D721Med (cell line): ENCODE measurements at regions not wholly inside any gene's neighbourhood (a gene's known extent, or its start where the extent isn't known, plus 50 kb on each side); places are given as distances from the start of the nearest gene placed in this dataset.

ENCODE experiments used
- DNase-seq: peaks from one replicate; pipeline ENCODE4 v3.0.0; 2011; ENCODE audit warnings: low spot score; ENCODE audit not compliant: insufficient read length
- FAIRE-seq: peaks from 2 replicates; lab custom pipeline; 2011; peaks lifted over from hg19 to GRCh38; lab: Jason Lieb, UNC
- TF ChIP-seq, protein P1 (sequence below): IDR thresholded peaks from 2 replicates; pipeline ENCODE4 v1.5.1; 2012; ENCODE audit warnings: mild to moderate bottlenecking, control low read depth; ENCODE audit not compliant: insufficient read depth; ENCODE audit errors: missing control alignments

GRCh38 chr2:234438305-234438977, 58.4 kb downstream of the ARL4C start:
- no peak for FAIRE-seq
- DNase-seq = no peak
- TF ChIP-seq, protein P1, sequence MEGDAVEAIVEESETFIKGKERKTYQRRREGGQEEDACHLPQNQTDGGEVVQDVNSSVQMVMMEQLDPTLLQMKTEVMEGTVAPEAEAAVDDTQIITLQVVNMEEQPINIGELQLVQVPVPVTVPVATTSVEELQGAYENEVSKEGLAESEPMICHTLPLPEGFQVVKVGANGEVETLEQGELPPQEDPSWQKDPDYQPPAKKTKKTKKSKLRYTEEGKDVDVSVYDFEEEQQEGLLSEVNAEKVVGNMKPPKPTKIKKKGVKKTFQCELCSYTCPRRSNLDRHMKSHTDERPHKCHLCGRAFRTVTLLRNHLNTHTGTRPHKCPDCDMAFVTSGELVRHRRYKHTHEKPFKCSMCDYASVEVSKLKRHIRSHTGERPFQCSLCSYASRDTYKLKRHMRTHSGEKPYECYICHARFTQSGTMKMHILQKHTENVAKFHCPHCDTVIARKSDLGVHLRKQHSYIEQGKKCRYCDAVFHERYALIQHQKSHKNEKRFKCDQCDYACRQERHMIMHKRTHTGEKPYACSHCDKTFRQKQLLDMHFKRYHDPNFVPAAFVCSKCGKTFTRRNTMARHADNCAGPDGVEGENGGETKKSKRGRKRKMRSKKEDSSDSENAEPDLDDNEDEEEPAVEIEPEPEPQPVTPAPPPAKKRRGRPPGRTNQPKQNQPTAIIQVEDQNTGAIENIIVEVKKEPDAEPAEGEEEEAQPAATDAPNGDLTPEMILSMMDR = no peak

DNA sequence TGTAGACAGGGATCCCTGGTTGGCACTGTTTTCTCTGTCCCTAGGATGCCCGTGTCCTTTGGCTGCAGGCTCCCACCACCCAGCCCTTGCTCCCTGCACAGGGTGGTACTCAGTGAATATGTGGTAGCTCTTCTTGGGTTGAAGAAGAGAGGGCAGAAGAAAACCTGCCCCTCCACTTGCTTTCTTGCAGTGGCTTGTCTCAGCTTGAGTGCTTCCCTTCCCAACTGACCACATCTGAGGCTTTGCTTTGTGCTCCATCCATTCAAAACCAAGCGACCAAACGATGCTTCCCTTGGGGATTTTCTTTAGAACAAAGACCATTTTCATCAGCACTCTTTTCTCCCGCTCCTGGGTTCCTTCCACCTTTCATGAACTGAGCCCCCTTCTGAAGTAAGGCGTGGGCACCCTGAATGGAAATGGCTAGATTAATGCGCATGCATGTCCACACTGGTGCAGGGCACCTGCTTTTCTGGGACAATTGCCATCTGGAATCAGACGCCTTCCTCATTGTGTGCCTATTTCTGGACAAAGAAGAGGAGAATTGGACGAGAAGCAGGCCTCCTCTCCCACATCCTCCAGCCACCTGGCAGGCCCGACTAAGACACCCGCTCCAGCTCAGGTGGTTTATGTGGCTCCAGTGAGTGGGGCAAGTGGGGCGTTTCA, 59.1 kb downstream of the ARL4C start:
- DNase-seq (no peak), FAIRE-seq (no peak)
- TF ChIP-seq, protein P1 = no peak

- FAIRE-seq (no peak), DNase-seq (no peak)
- TF ChIP-seq, protein P1 = no peak
These were observed 60.4 kb downstream of the ARL4C start for GRCh38 chr2:234436482-234436837.

- TF ChIP-seq, protein P1 = no peak
- DNase-seq (no peak), FAIRE-seq (no peak)
These were observed 60.9 kb downstream of the ARL4C start for GRCh38 chr2:234435836-234436481.

- FAIRE-seq (no peak), DNase-seq (no peak)
- TF ChIP-seq, protein P1 = no peak
These were observed 63.7 kb downstream of the ARL4C start for GRCh38 chr2:234433201-234433600.

- TF ChIP-seq, protein P1 = no peak
These were observed 66.0 kb downstream of the ARL4C start for GRCh38 chr2:234430871-234431270.

More at GRCh38 chr2:234430871-234431270, 66.0 kb downstream of the ARL4C start:
- FAIRE-seq (no peak), DNase-seq (no peak)
